Calu3 (cell line): ENCODE measurements at regions not wholly inside any gene's neighbourhood (a gene's known extent, or its start where the extent isn't known, plus 50 kb on each side); places are given as distances from the start of the nearest gene placed in this dataset.

Source experiments
- BruUV-seq: library from RNA; stranded (reverse); fragments of 400-500 nt; replicated peaks from 2 replicates; lab custom pipeline; 2021; lab: Mats Ljungman, UMichigan
- CTCF ChIA-PET: fragments of 300-600 bp; sonication (Branson Sonifier 250); formaldehyde crosslinking; loops from one replicate; lab custom pipeline; 2022; ENCODE audit warnings: antibody characterized with exemption; lab: Charles Lee
- DNase-seq: peaks from one replicate; pipeline ENCODE4 v3.0.0; 2022
- H3K27ac Mint-ChIP-seq: one replicate; pipeline ENCODE4 v1.8.0; 2022; ENCODE audit warnings: mixed read lengths; ENCODE audit not compliant: unreplicated experiment
- H3K27me3 Mint-ChIP-seq: one replicate; pipeline ENCODE4 v1.8.0; 2022; ENCODE audit warnings: mixed read lengths; ENCODE audit not compliant: unreplicated experiment
- H3K36me3 Mint-ChIP-seq: one replicate; pipeline ENCODE4 v1.8.0; 2022; ENCODE audit warnings: mild to moderate bottlenecking, moderate library complexity, mixed read lengths; ENCODE audit not compliant: insufficient read depth, unreplicated experiment
- H3K4me1 Mint-ChIP-seq: one replicate; pipeline ENCODE4 v1.8.0; 2022; ENCODE audit warnings: mild to moderate bottlenecking, low read depth, mixed read lengths; ENCODE audit not compliant: unreplicated experiment
- H3K4me3 Mint-ChIP-seq: one replicate; pipeline ENCODE4 v1.8.0; 2022; ENCODE audit warnings: mild to moderate bottlenecking, low read depth, moderate library complexity, mixed read lengths; ENCODE audit not compliant: unreplicated experiment
- H3K9me3 Mint-ChIP-seq: one replicate; pipeline ENCODE4 v1.8.0; 2022; ENCODE audit warnings: low read depth, mixed read lengths; ENCODE audit not compliant: unreplicated experiment
- intact Hi-C: fragments of 100-400 bp; cut with micrococcal nuclease; formaldehyde crosslinking; loops from one replicate; pipeline ENCODE4 v1.10.0; 2022; ENCODE audit not compliant: unreplicated experiment
- TF ChIP-seq, protein P1 (sequence below): fragments of 200-600 bp; IDR thresholded peaks from one replicate; pipeline ENCODE4 v1.8.0; 2022; ENCODE audit warnings: antibody characterized with exemption; ENCODE audit not compliant: unreplicated experiment

DNA sequence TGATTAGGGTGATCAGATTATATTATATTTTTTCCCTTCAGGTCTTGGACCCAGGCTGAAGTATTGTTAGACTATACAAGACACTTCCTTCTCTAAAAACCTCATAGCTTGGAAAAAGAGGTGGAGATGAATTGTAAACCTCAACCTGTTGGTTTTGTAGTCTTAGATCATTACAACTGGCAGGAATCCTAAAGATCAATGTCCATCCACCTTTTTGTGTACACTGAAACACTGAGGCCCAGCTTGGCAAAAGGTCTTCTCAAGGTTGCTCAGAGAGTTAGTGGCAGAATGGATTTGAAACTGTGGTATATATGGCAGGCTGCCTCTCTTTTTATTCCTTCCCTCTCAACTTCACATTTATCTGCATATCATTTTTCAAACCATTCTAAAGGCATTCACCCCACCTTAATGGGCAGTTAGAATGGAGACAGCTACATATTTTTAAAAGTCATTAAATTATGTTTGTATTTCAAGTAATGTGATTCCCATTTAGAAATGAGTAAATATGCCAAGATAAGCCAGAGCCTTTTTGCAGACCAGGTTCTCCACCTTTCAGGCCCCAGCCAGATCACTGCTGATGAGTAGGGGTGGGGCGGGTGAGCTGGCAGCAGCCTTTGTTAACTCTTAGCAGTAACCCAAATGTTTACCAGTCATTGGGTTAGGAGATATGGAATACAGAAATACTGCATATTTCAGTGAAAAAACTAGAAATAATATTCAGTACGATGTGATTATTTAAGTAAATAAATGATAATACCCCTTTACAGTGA is 243.2 kb upstream of the F9 start:
- Mint-ChIP-seq H3K4me3 (no peak overlapping the region), H3K4me1 (no peaks in the 10 kb centered on the region), H3K27me3 (no peaks in the 10 kb centered on the region), H3K27ac (no peak overlapping the region), H3K36me3 (no peaks in the 10 kb centered on the region), H3K9me3 (peaks cover 4% of the 10 kb centered on the region)
- TF ChIP-seq, protein P1, sequence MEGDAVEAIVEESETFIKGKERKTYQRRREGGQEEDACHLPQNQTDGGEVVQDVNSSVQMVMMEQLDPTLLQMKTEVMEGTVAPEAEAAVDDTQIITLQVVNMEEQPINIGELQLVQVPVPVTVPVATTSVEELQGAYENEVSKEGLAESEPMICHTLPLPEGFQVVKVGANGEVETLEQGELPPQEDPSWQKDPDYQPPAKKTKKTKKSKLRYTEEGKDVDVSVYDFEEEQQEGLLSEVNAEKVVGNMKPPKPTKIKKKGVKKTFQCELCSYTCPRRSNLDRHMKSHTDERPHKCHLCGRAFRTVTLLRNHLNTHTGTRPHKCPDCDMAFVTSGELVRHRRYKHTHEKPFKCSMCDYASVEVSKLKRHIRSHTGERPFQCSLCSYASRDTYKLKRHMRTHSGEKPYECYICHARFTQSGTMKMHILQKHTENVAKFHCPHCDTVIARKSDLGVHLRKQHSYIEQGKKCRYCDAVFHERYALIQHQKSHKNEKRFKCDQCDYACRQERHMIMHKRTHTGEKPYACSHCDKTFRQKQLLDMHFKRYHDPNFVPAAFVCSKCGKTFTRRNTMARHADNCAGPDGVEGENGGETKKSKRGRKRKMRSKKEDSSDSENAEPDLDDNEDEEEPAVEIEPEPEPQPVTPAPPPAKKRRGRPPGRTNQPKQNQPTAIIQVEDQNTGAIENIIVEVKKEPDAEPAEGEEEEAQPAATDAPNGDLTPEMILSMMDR = no peak
- no TSS peak for BruUV-seq
- CTCF ChIA-PET = no interaction called here
- intact Hi-C loops = no loop called here
- no peak for DNase-seq

DNA sequence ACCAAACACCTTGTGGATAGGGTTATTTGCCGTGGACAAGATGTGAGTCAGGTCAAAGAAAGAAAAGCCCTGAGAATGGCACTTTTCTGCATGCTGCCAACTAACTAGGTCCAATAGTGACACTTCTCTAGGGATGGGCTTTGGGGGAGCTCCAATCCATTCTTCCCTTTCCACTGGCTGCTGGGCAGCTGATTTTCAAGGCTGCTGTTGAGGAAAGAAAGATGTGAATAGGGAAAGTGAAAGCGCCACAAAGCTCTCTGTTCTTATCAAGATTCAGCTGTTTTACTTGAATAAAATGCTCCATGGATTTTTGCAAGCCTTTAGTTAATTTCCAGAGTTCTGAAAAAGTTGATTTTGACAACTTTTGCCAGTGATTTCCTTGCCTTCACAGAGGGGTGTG is 244.2 kb upstream of the F9 start:
- TF ChIP-seq, protein P1 = no peak
- no peak for DNase-seq

DNA sequence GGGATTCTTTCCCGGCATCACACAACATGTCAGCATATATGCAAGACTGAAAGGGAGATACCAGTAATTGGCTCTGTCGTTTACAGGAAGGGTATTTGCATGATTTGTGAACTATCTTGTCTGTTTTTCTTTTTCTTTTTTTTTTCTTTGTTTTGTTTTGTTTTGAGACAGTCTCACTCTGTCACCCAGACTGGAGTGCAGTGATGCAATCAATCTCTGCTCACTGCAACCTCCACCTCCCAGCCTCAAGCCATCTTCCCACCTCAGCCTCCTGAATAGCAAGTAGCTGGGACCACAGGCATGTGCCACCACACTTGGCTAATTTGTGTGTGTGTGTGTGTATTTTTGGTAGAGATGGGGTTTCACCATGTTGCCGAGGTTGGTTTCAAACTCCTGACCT is 262.7 kb upstream of the F9 start:
- Mint-ChIP-seq H3K4me3 (no peak overlapping the region), H3K9me3 (no peaks in the 10 kb centered on the region), H3K27me3 (no peaks in the 10 kb centered on the region), H3K36me3 (no peaks in the 10 kb centered on the region), H3K27ac (no peak overlapping the region), H3K4me1 (no peaks in the 10 kb centered on the region)
- CTCF ChIA-PET = no interaction called here
- no peak for DNase-seq
- intact Hi-C loops = no loop called here
- TF ChIP-seq, protein P1 = no peak
- BruUV-seq = no TSS peak

More for the DNA sequence above, 244.2 kb upstream of the F9 start:
- CTCF ChIA-PET = no interaction called here
- H3K4me3 Mint-ChIP-seq = no peak overlapping the region
- no peaks in the 10 kb centered on the region for H3K27me3 Mint-ChIP-seq
- H3K27ac Mint-ChIP-seq = no peak overlapping the region
- no TSS peak for BruUV-seq
- no peaks in the 10 kb centered on the region for H3K36me3 Mint-ChIP-seq
- H3K9me3 Mint-ChIP-seq = peaks cover 4% of the 10 kb centered on the region
- intact Hi-C loops = no loop called here
- H3K4me1 Mint-ChIP-seq = no peaks in the 10 kb centered on the region

DNA sequence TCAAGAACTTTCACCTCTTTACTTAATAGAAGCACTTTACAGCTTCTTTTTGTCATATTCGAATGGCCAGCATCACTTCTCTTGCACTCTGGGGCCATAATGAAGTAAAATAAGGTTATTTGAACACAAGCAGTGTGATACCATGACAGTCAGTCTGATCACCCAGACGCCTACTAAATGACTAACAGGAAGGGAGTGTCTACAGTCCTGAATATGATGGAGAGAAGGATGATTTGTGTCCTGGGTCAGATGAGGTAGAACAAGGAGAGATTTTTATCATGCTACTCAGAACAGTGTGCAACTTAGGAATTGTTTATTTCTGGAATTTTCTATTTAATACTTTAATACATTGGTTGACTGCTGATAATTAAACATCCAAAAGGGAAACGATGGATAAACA is 284.2 kb upstream of the F9 start:
- Mint-ChIP-seq H3K36me3 (no peaks in the 10 kb centered on the region), H3K4me1 (no peaks in the 10 kb centered on the region), H3K27ac (no peak overlapping the region), H3K9me3 (peaks cover 4% of the 10 kb centered on the region), H3K4me3 (no peak overlapping the region), H3K27me3 (no peaks in the 10 kb centered on the region)
- intact Hi-C loops = no loop called here
- TF ChIP-seq, protein P1 = no peak
- no peak for DNase-seq
- BruUV-seq = no TSS peak
- CTCF ChIA-PET = no interaction called here
